Transverse colon (tissue), 4 donors: ENCODE measurements at regions not wholly inside any gene's neighbourhood (a gene's known extent, or its start where the extent isn't known, plus 50 kb on each side); places are given as distances from the start of the nearest gene placed in this dataset.

ENCODE experiments used
- POLR2AphosphoS5 ChIP-seq, 3 donors: sonication (generic); formaldehyde crosslinking; IDR thresholded peaks; one replicate each; pipeline ENCODE4 v1.6.1; 2016; ENCODE audit warnings: antibody characterized with exemption in 3 of 3
- TF ChIP-seq, protein P1 (sequence below), 5 experiments: fragments of 200-600 bp in 3 of 5; fragments of 450-650 bp in 2 of 5; sonication (generic) in 3 of 5; IDR thresholded peaks; 1 replicate in 2 of 5; 2 replicates in 3 of 5; pipeline ENCODE4 v1.5.1; 2016 to 2017; ENCODE audit warnings: antibody characterized with exemption in 5 of 5, inconsistent platforms in 3 of 5, mild to moderate bottlenecking in 2 of 5, moderate library complexity in 1 of 5

DNA sequence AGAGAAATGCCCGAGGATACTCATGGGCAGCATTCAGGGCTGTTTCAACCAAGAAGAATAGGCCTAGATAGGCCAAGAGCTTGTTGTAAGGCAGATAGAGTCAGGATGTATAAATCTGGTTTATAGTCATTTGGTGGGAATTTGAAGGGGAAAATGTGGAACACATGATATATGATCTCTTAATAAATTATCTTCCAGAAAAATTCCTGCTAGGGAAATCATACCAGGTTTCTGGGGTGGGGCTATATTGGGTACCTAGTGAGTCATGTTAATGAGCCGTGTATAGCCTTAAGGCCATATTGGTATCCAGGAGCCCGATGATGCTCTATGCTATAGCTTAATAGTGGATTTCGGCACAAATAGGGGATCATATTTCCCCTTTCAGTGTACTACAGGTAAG, 51.5 kb upstream of the HTR2A start:
- TF ChIP-seq POLR2AphosphoS5 (IDR thresholded peaks at IDR 0.05) = no peak
- TF ChIP-seq, protein P1, sequence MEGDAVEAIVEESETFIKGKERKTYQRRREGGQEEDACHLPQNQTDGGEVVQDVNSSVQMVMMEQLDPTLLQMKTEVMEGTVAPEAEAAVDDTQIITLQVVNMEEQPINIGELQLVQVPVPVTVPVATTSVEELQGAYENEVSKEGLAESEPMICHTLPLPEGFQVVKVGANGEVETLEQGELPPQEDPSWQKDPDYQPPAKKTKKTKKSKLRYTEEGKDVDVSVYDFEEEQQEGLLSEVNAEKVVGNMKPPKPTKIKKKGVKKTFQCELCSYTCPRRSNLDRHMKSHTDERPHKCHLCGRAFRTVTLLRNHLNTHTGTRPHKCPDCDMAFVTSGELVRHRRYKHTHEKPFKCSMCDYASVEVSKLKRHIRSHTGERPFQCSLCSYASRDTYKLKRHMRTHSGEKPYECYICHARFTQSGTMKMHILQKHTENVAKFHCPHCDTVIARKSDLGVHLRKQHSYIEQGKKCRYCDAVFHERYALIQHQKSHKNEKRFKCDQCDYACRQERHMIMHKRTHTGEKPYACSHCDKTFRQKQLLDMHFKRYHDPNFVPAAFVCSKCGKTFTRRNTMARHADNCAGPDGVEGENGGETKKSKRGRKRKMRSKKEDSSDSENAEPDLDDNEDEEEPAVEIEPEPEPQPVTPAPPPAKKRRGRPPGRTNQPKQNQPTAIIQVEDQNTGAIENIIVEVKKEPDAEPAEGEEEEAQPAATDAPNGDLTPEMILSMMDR (IDR thresholded peaks at IDR 0.05) = no peak
